CD4-positive, alpha-beta T cell (primary cell): ENCODE measurements at regions not wholly inside any gene's neighbourhood (a gene's known extent, or its start where the extent isn't known, plus 50 kb on each side); places are given as distances from the start of the nearest gene placed in this dataset.

Source experiments
- ATAC-seq: fragments of 200-7000 bp; cut with Tn5 transposase; one replicate; pipeline ENCODE4 v1.10.0; 2022; ENCODE audit warnings: mild to moderate bottlenecking; ENCODE audit not compliant: poor library complexity
- CTCF ChIA-PET: fragments of 350-600 bp; sonication (Branson Sonifier 250); formaldehyde crosslinking; loops from one replicate; lab custom pipeline; 2021; ENCODE audit warnings: antibody characterized with exemption, inconsistent platforms; lab: Charles Lee
- POLR2A ChIA-PET: fragments of 350-600 bp; sonication (Branson Sonifier 250); formaldehyde crosslinking; loops from one replicate; lab custom pipeline; 2021; ENCODE audit warnings: antibody characterized with exemption, inconsistent platforms; lab: Charles Lee
- DNase-seq, 14 experiments: peaks; one replicate each; pipeline ENCODE4 v3.0.0-alpha.2; 2013 to 2020; ENCODE audit warnings: mixed read lengths in 2 of 14
- H3K27ac ChIP-seq, 2 donors: one replicate each; pipeline versions ENCODE4 v1.5.1 to v1.7.0; 2013; ENCODE audit warnings: low read length in 2 of 2, low read depth in 1 of 2, mild to moderate bottlenecking in 1 of 2
- H3K27me3 ChIP-seq, 2 experiments: 1 replicate in 1 of 2; 2 replicates in 1 of 2; pipeline versions ENCODE4 v1.6.1 to v1.7.0; 2013; ENCODE audit warnings: low read length in 2 of 2, control low read depth in 1 of 2, mild to moderate bottlenecking in 1 of 2, moderate library complexity in 1 of 2; ENCODE audit not compliant: insufficient read depth in 2 of 2, control insufficient read depth in 1 of 2
- H3K36me3 ChIP-seq: one replicate; pipeline ENCODE4 v1.6.1; 2013; ENCODE audit warnings: low read length, control low read depth; ENCODE audit not compliant: insufficient read depth
- H3K4me1 ChIP-seq: one replicate; pipeline ENCODE4 v1.6.1; 2013; ENCODE audit warnings: low read length, control low read depth; ENCODE audit not compliant: insufficient read depth
- H3K4me3 ChIP-seq: one replicate; pipeline ENCODE4 v1.5.1; 2013; ENCODE audit warnings: mild to moderate bottlenecking, low read length, moderate library complexity
- H3K9me3 ChIP-seq, 2 experiments: 1 replicate in 1 of 2; 2 replicates in 1 of 2; pipeline versions ENCODE4 v1.6.1 to v1.7.0; 2013; ENCODE audit warnings: low read length in 2 of 2, mild to moderate bottlenecking in 2 of 2, control low read depth in 1 of 2, moderate library complexity in 1 of 2; ENCODE audit not compliant: control insufficient read depth in 1 of 2, insufficient read depth in 1 of 2
- H3K27ac Mint-ChIP-seq: one replicate; pipeline ENCODE4 v1.8.0; 2020; ENCODE audit warnings: mixed read lengths
- H3K27me3 Mint-ChIP-seq: one replicate; pipeline ENCODE4 v1.8.0; 2021; ENCODE audit warnings: mixed read lengths
- H3K36me3 Mint-ChIP-seq: one replicate; pipeline ENCODE4 v1.8.0; 2021; ENCODE audit warnings: low read depth, mixed read lengths
- H3K4me1 Mint-ChIP-seq: one replicate; pipeline ENCODE4 v1.8.0; 2021; ENCODE audit warnings: low read depth, mixed read lengths
- H3K4me3 Mint-ChIP-seq: one replicate; pipeline ENCODE4 v1.8.0; 2020; ENCODE audit warnings: mild to moderate bottlenecking, mixed read lengths
- H3K9me3 Mint-ChIP-seq: one replicate; pipeline ENCODE4 v1.8.0; 2020; ENCODE audit warnings: mixed read lengths
- intact Hi-C, 2 experiments: fragments of 100-400 bp; cut with DNase I in 1 of 2; cut with micrococcal nuclease in 1 of 2; formaldehyde crosslinking; loops; one replicate each; pipeline versions ENCODE4 v1.15.1 to v1.9.0; 2023 to 2025; cut with DNase I, micrococcal nuclease
- TF ChIP-seq, protein P1 (sequence below): fragments of 200-600 bp; IDR thresholded peaks from one replicate; pipeline ENCODE4 v1.8.0; 2022; ENCODE audit warnings: antibody characterized with exemption, mild to moderate bottlenecking

DNA sequence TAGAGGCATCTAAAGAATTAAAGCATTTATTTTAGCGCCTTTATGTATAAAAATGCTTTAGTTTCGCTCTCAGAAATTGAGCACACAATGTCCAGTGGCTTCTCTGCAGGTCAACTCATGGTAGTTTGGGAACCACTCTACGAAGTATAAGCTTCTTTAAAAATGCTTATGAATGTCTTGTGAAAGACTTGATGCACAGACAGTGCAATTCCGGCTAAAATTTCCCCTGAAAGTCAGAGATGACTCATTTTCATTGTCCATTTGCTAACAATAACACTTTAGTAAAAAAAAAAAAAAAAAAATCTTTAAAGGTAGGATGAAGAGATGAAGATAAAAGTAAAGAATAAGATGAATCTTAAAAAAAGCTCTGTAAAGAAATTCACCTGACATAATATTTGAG is 117.2 kb downstream of the PDHA2 start:
- H3K27ac Mint-ChIP-seq, result no peak overlapping the region
- H3K27ac ChIP-seq, result no peak overlapping the region
- ChIA-PET CTCF (interaction anchor here (0.8 to 1.2 kb wide), 2 partner anchors 9 to 30 kb away, joined by 3 read pairs; no protein-coding TSS in a partner anchor), POLR2A (interaction anchor here (0.7 kb wide), 1 partner anchor 15 kb away, joined by 3 read pairs; no protein-coding TSS in a partner anchor)
- H3K4me3 ChIP-seq, result no peak overlapping the region
- no peaks in the 10 kb centered on the region for H3K27me3 Mint-ChIP-seq
- no peaks in the 10 kb centered on the region for H3K36me3 ChIP-seq
- no peak overlapping the region for H3K4me3 Mint-ChIP-seq
- DNase-seq (no peak), ATAC-seq (no peak)
- H3K9me3 ChIP-seq, result no peaks in the 10 kb centered on the region
- H3K27me3 ChIP-seq, result no peaks in the 10 kb centered on the region
- intact Hi-C loops, result no loop called here
- TF ChIP-seq, protein P1, sequence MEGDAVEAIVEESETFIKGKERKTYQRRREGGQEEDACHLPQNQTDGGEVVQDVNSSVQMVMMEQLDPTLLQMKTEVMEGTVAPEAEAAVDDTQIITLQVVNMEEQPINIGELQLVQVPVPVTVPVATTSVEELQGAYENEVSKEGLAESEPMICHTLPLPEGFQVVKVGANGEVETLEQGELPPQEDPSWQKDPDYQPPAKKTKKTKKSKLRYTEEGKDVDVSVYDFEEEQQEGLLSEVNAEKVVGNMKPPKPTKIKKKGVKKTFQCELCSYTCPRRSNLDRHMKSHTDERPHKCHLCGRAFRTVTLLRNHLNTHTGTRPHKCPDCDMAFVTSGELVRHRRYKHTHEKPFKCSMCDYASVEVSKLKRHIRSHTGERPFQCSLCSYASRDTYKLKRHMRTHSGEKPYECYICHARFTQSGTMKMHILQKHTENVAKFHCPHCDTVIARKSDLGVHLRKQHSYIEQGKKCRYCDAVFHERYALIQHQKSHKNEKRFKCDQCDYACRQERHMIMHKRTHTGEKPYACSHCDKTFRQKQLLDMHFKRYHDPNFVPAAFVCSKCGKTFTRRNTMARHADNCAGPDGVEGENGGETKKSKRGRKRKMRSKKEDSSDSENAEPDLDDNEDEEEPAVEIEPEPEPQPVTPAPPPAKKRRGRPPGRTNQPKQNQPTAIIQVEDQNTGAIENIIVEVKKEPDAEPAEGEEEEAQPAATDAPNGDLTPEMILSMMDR, result no peak
- H3K36me3 Mint-ChIP-seq, result no peaks in the 10 kb centered on the region
- no peaks in the 10 kb centered on the region for H3K4me1 Mint-ChIP-seq
- no peaks in the 10 kb centered on the region for H3K4me1 ChIP-seq
- H3K9me3 Mint-ChIP-seq, result no peaks in the 10 kb centered on the region

DNA sequence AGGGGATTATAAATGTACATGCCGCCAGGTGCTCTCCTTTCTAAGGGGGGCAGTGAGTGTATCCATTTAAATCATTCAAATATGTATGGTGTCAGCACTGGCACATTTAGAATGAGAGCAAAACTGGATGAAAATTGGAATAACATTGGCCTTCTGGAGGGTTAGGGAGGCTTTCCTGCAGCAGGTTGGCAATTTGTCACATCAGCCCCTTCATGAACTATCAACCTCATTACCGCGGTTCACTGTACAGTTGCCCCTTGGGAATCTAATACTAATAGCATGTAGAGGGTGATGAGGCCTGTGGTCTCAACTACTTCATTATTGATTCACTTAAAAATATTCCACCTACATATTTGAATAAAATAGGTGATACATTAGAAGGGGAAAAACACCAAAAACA is 117.9 kb downstream of the PDHA2 start:
- TF ChIP-seq, protein P1, result no peak
- no peak overlapping the region for H3K4me3 ChIP-seq
- DNase-seq (no peak), ATAC-seq (no peak)
- Mint-ChIP-seq H3K4me1 (no peaks in the 10 kb centered on the region), H3K27me3 (no peaks in the 10 kb centered on the region), H3K9me3 (no peaks in the 10 kb centered on the region), H3K27ac (no peak overlapping the region), H3K4me3 (no peak overlapping the region), H3K36me3 (no peaks in the 10 kb centered on the region)
- H3K27me3 ChIP-seq, result no peaks in the 10 kb centered on the region
- ChIA-PET POLR2A (interaction anchor here (0.7 kb wide), 1 partner anchor 16 kb away, joined by 3 read pairs; no protein-coding TSS in a partner anchor), CTCF (interaction anchor here (0.8 to 1.2 kb wide), 2 partner anchors 10 to 29 kb away, joined by 3 read pairs; no protein-coding TSS in a partner anchor)
- intact Hi-C loops, result no loop called here
- no peaks in the 10 kb centered on the region for H3K36me3 ChIP-seq
- no peak overlapping the region for H3K27ac ChIP-seq
- H3K9me3 ChIP-seq, result no peaks in the 10 kb centered on the region
- H3K4me1 ChIP-seq, result no peaks in the 10 kb centered on the region

DNA sequence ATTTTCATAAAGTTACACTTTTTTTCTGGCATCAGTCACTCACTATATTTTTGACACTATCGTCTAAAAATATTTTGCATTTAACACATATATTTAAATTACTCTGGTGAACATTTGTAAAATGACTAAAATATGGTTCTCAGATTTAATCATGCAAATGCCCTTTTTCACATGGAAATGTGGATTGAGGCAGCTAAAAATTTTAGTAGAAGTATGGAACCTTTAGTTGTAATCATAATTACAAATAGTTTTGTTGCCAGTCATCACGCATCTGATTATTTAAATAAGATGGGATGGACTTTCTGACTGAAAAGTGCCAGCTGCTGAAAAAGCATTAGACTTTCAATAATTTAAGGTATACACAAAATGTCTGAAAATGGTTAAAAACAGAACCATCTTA is 119.3 kb downstream of the PDHA2 start:
- CTCF ChIA-PET, result no interaction called here
- H3K9me3 Mint-ChIP-seq, result no peaks in the 10 kb centered on the region
- DNase-seq (no peak), ATAC-seq (no peak)
- H3K27me3 ChIP-seq, result no peaks in the 10 kb centered on the region
- no peaks in the 10 kb centered on the region for H3K36me3 Mint-ChIP-seq
- no peak overlapping the region for H3K4me3 ChIP-seq
- no peaks in the 10 kb centered on the region for H3K4me1 ChIP-seq
- H3K27me3 Mint-ChIP-seq, result no peaks in the 10 kb centered on the region
- H3K4me3 Mint-ChIP-seq, result no peak overlapping the region
- no peak overlapping the region for H3K27ac Mint-ChIP-seq
- no peaks in the 10 kb centered on the region for H3K9me3 ChIP-seq
- POLR2A ChIA-PET, result no interaction called here
- H3K4me1 Mint-ChIP-seq, result no peaks in the 10 kb centered on the region
- intact Hi-C loops, result no loop called here
- TF ChIP-seq, protein P1, result no peak
- no peak overlapping the region for H3K27ac ChIP-seq
- no peaks in the 10 kb centered on the region for H3K36me3 ChIP-seq
